HepG2 (cell line): ENCODE measurements at regions not wholly inside any gene's neighbourhood (a gene's known extent, or its start where the extent isn't known, plus 50 kb on each side); places are given as distances from the start of the nearest gene placed in this dataset.

Experiments
- ATAC-seq: fragments of 200-7000 bp; cut with Tn5 transposase; 3 replicates; pipeline ENCODE4 v1.9.1; 2020; ENCODE audit warnings: mild to moderate bottlenecking, moderate library complexity
- BruUV-seq: library from RNA; stranded (reverse); fragments of 400-500 nt; replicated peaks from 2 replicates; lab custom pipeline; 2021; lab: Mats Ljungman, UMichigan
- CTCF ChIA-PET: fragments of 300-600 bp; formaldehyde crosslinking; extraction: SDS; loops from one replicate; lab custom pipeline; 2021; ENCODE audit warnings: low total read pairs, inconsistent platforms, low intra/inter-chr PET ratio; lab: Yijun Ruan, JAX
- POLR2A ChIA-PET: fragments of 350-600 bp; sonication (Branson Sonifier 250); formaldehyde crosslinking; loops from one replicate; lab custom pipeline; 2020; ENCODE audit warnings: antibody characterized with exemption, inconsistent platforms; lab: Yijun Ruan, JAX
- DNase-seq: peaks from one replicate; pipeline ENCODE4 v3.0.0-alpha.2; 2015; ENCODE audit warnings: low spot score
- FAIRE-seq: peaks from 3 replicates; lab custom pipeline; 2011; peaks lifted over from hg19 to GRCh38; lab: Jason Lieb, UNC
- H2AFZ ChIP-seq: one replicate; pipeline ENCODE4 v1.6.1; 2011; ENCODE audit warnings: low read length, inconsistent platforms
- H3K27ac ChIP-seq: fragments of 300-600 bp; 3 replicates; pipeline ENCODE4 v1.8.0; 2011; ENCODE audit warnings: mixed run types, mild to moderate bottlenecking, mixed read lengths, low read length, inconsistent platforms; ENCODE audit not compliant: insufficient read depth; ENCODE audit errors: extremely low read length
- H3K27me3 ChIP-seq, 2 experiments: fragments of 200-600 bp in 1 of 2; 2 replicates in 1 of 2; 3 replicates in 1 of 2; pipeline versions ENCODE4 v1.6.0 to v1.8.0; 2011; ENCODE audit warnings: low read length in 2 of 2, mild to moderate bottlenecking in 2 of 2, moderate library complexity in 2 of 2, inconsistent platforms in 1 of 2; ENCODE audit not compliant: insufficient read depth in 2 of 2, control insufficient read depth in 1 of 2
- H3K36me3 ChIP-seq, 2 experiments: fragments of 200-600 bp in 1 of 2; replicated peaks in 1 of 2; 2 replicates in 1 of 2; 3 replicates in 1 of 2; pipeline versions ENCODE4 v1.5.1 to v1.8.0; 2011; ENCODE audit warnings: low read length in 2 of 2, inconsistent platforms in 1 of 2; ENCODE audit not compliant: insufficient read depth in 2 of 2, control insufficient read depth in 1 of 2
- H3K4me1 ChIP-seq: 2 replicates; pipeline ENCODE4 v1.5.1; 2012; ENCODE audit warnings: low read length, inconsistent platforms; ENCODE audit not compliant: insufficient read depth
- H3K4me2 ChIP-seq: 2 replicates; pipeline ENCODE4 v1.6.0; 2011; ENCODE audit warnings: low read depth, low read length, inconsistent platforms
- H3K4me3 ChIP-seq, 3 experiments: fragments of 200-600 bp in 1 of 3; sonication (generic), shearing (Covaris generic) in 1 of 3; replicated peaks in 1 of 3; 2 replicates each; pipeline ENCODE4 v1.5.1; 2011 to 2016; ENCODE audit warnings: low read length in 3 of 3, inconsistent platforms in 2 of 3, low read depth in 2 of 3, mild to moderate bottlenecking in 2 of 3, control low read depth in 1 of 3, mixed read lengths in 1 of 3; ENCODE audit not compliant: insufficient read depth in 1 of 3
- H3K79me2 ChIP-seq: one replicate; pipeline ENCODE4 v1.6.1; 2011; ENCODE audit warnings: low read length, inconsistent platforms; ENCODE audit not compliant: insufficient read depth
- H3K9ac ChIP-seq: 2 replicates; pipeline ENCODE4 v1.6.0; 2011; ENCODE audit warnings: mild to moderate bottlenecking, low read depth, low read length, inconsistent platforms; ENCODE audit not compliant: insufficient read depth
- H3K9me3 ChIP-seq: 2 replicates; pipeline ENCODE4 v1.5.1; 2012; ENCODE audit warnings: mild to moderate bottlenecking, low read length
- H4K20me1 ChIP-seq: 2 replicates; pipeline ENCODE4 v1.6.0; 2011; ENCODE audit warnings: inconsistent platforms, mild to moderate bottlenecking, low read length, moderate library complexity; ENCODE audit not compliant: insufficient read depth
- ARID3A ChIP-seq: IDR thresholded peaks from 2 replicates; pipeline ENCODE4 v1.6.1; 2012; ENCODE audit warnings: low read depth, low read length, improper control_type of control experiment
- HDAC6 ChIP-seq: fragments of 200-600 bp; sonication (generic); IDR thresholded peaks from 2 replicates; pipeline ENCODE4 v1.7.0; 2017; ENCODE audit warnings: mild to moderate bottlenecking, antibody characterized with exemption, low read length, low read depth
- MAFF ChIP-seq: IDR thresholded peaks from 2 replicates; pipeline ENCODE4 v1.6.1; 2011; ENCODE audit warnings: low read depth, low read length, improper control_type of control experiment
- MTA3 ChIP-seq: sonication (generic); formaldehyde crosslinking; IDR thresholded peaks from 2 replicates; pipeline ENCODE4 v1.4.0; 2020; ENCODE audit warnings: missing genetic modification reagents
- RCOR2 ChIP-seq: IDR thresholded peaks from 2 replicates; pipeline ENCODE4 v1.6.1; 2016; ENCODE audit warnings: missing biosample characterization, missing genetic modification reagents
- SP4 ChIP-seq: sonication (generic); formaldehyde crosslinking; IDR thresholded peaks from 2 replicates; pipeline ENCODE4 v1.8.1; 2023; ENCODE audit warnings: mild to moderate bottlenecking, missing genetic modification reagents
- TBL1XR1 ChIP-seq: fragments of 150-350 bp; IDR thresholded peaks from 2 replicates; pipeline ENCODE4 v1.6.1; 2014; ENCODE audit warnings: borderline replicate concordance, low read length; ENCODE audit not compliant: partially characterized antibody
- ZNF264 ChIP-seq: sonication (generic); formaldehyde crosslinking; IDR thresholded peaks from 2 replicates; pipeline ENCODE4 v1.4.0; 2020; ENCODE audit warnings: missing genetic modification reagents
- WGBS: methylation state at CpG from one replicate; pipeline ENCODE4 v1.1.6; 2017; ENCODE audit warnings: low lambda C conversion rate; 5-methylcytosine and 5-hydroxymethylcytosine counted together
- in situ Hi-C: cut with HindIII; loops from 2 replicates; pipeline ENCODE4 v1.10.0; 2017; ENCODE audit warnings: low pct_unique_long_range_greater_than_20kb; ENCODE audit not compliant: extremely low pct_ligation_motif_present
- intact Hi-C: fragments of 100-400 bp; cut with micrococcal nuclease; formaldehyde crosslinking; loops from one replicate; pipeline ENCODE4 v1.10.0; 2022; ENCODE audit not compliant: unreplicated experiment
- TF ChIP-seq, protein P1 (sequence below): sonication (generic); formaldehyde crosslinking; IDR thresholded peaks from 2 replicates; pipeline ENCODE4 v1.4.0; 2020; ENCODE audit warnings: mild to moderate bottlenecking, missing genetic modification reagents
- TF ChIP-seq, protein P2 (sequence below): sonication (generic); formaldehyde crosslinking; IDR thresholded peaks from 2 replicates; pipeline ENCODE4 v1.9.0; 2021; ENCODE audit warnings: missing genetic modification reagents, borderline replicate concordance

DNA sequence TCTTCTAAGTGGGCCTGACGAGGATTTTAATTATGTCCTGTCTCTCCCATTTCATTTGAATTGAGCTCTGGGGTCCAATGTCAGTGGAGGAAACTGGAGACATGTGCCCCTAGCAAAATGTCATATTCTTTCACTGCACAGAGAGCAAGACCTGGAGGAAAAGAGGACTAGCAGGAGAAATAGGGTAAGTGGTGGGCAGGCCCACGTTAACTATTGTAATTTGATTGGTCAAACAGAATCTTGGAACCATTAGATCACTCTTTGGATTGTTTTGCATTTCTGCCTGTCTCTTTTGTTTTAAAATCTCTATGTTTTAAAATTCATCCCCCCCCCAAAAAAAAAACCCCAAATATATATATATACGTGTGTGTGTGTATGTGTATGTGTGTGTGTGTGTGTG is 113.9 kb upstream of the PELI2 start:
- BruUV-seq: no TSS peak
- 0 out of 5 replicates have a peak, but pooled peaks cover 0 to 4% of the 10 kb centered on the region in 2 experiments for H3K27me3 ChIP-seq

GRCh38 chr14:56004786-56005185 is 113.4 kb upstream of the PELI2 start:
- Histone ChIP-seq H3K9ac (no peak overlapping the region), H3K36me3 (no peaks in the 10 kb centered on the region), H3K9me3 (no peaks in the 10 kb centered on the region), H3K4me2 (no peak overlapping the region), H3K27me3 (0 out of 5 replicates have a peak, but pooled peaks cover 0 to 4% of the 10 kb centered on the region in 2 experiments), H4K20me1 (no peaks in the 10 kb centered on the region), H3K4me3 (no peak overlapping the region), H2AFZ (no peak overlapping the region), H3K79me2 (no peaks in the 10 kb centered on the region), H3K4me1 (no peaks in the 10 kb centered on the region), H3K27ac (no peak overlapping the region)
- BruUV-seq: no TSS peak
- in situ Hi-C loops (no loop called here), intact Hi-C loops (no loop called here)
- ChIA-PET POLR2A (no interaction called here), CTCF (no interaction called here)
- no peak for FAIRE-seq
- ATAC-seq: no peak
- DNase-seq: no peak
- 47% methylated on average over 13 of the region's 14 CpGs for WGBS
- TF ChIP-seq ARID3A (no peak), ZNF264 (no peak), SP4 (no peak), MTA3 (CRISPR knock-in tag) (no peak), RCOR2 (CRISPR knock-in tag) (no peak), HDAC6 (no peak), MAFF (no peak)
- TF ChIP-seq, protein P1, sequence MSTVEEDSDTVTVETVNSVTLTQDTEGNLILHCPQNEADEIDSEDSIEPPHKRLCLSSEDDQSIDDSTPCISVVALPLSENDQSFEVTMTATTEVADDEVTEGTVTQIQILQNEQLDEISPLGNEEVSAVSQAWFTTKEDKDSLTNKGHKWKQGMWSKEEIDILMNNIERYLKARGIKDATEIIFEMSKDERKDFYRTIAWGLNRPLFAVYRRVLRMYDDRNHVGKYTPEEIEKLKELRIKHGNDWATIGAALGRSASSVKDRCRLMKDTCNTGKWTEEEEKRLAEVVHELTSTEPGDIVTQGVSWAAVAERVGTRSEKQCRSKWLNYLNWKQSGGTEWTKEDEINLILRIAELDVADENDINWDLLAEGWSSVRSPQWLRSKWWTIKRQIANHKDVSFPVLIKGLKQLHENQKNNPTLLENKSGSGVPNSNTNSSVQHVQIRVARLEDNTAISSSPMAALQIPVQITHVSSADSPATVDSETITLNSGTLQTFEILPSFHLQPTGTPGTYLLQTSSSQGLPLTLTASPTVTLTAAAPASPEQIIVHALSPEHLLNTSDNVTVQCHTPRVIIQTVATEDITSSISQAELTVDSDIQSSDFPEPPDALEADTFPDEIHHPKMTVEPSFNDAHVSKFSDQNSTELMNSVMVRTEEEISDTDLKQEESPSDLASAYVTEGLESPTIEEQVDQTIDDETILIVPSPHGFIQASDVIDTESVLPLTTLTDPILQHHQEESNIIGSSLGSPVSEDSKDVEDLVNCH (CRISPR knock-in tag): no peak

More for the DNA sequence above, 113.9 kb upstream of the PELI2 start:
- WGBS: 2% methylated on average over 3 of the region's 3 CpGs
- intact Hi-C loops: no loop called here
- Histone ChIP-seq H3K27ac (no peak overlapping the region), H3K9ac (no peak overlapping the region), H3K36me3 (no peaks in the 10 kb centered on the region), H3K79me2 (no peaks in the 10 kb centered on the region), H3K4me3 (no peak overlapping the region), H3K9me3 (no peaks in the 10 kb centered on the region), H4K20me1 (no peaks in the 10 kb centered on the region), H2AFZ (no peak overlapping the region), H3K4me2 (no peak overlapping the region), H3K4me1 (no peaks in the 10 kb centered on the region)
- in situ Hi-C loops: no loop called here
- ATAC-seq (no peak), DNase-seq (no peak), FAIRE-seq (no peak)
- CTCF ChIA-PET: no interaction called here
- TF ChIP-seq TBL1XR1: no peak
- TF ChIP-seq, protein P2, sequence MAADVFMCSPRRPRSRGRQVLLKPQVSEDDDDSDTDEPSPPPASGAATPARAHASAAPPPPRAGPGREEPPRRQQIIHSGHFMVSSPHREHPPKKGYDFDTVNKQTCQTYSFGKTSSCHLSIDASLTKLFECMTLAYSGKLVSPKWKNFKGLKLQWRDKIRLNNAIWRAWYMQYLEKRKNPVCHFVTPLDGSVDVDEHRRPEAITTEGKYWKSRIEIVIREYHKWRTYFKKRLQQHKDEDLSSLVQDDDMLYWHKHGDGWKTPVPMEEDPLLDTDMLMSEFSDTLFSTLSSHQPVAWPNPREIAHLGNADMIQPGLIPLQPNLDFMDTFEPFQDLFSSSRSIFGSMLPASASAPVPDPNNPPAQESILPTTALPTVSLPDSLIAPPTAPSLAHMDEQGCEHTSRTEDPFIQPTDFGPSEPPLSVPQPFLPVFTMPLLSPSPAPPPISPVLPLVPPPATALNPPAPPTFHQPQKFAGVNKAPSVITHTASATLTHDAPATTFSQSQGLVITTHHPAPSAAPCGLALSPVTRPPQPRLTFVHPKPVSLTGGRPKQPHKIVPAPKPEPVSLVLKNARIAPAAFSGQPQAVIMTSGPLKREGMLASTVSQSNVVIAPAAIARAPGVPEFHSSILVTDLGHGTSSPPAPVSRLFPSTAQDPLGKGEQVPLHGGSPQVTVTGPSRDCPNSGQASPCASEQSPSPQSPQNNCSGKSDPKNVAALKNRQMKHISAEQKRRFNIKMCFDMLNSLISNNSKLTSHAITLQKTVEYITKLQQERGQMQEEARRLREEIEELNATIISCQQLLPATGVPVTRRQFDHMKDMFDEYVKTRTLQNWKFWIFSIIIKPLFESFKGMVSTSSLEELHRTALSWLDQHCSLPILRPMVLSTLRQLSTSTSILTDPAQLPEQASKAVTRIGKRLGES (CRISPR knock-in tag): no peak
- POLR2A ChIA-PET: no interaction called here
